H1 (cell line): ENCODE measurements at regions not wholly inside any gene's neighbourhood (a gene's known extent, or its start where the extent isn't known, plus 50 kb on each side); places are given as distances from the start of the nearest gene placed in this dataset.

ENCODE experiments used
- CTCF ChIA-PET: fragments of 300-600 bp; sonication (Branson Sonifier 250); formaldehyde crosslinking; loops from one replicate; lab custom pipeline; 2021; ENCODE audit not compliant: partially characterized antibody; lab: Charles Lee
- POLR2A ChIA-PET: fragments of 300-600 bp; sonication (Branson Sonifier 250); formaldehyde crosslinking; loops from one replicate; lab custom pipeline; 2021; ENCODE audit warnings: inconsistent platforms; ENCODE audit not compliant: partially characterized antibody; lab: Charles Lee
- DNase-seq, 2 experiments: peaks; one replicate each; pipeline versions ENCODE4 v3.0.0 to v3.0.0-alpha.2; 2010 to 2022; ENCODE audit warnings: low spot score in 2 of 2, low read depth in 1 of 2, mixed read lengths in 1 of 2
- FAIRE-seq: peaks from 2 replicates; lab custom pipeline; 2011; peaks lifted over from hg19 to GRCh38; lab: Jason Lieb, UNC
- H2AFZ ChIP-seq: 2 replicates; pipeline ENCODE4 v1.8.1; 2012; ENCODE audit warnings: low read length, inconsistent platforms
- H2AK5ac ChIP-seq: 2 replicates; pipeline ENCODE4 v1.6.1; 2013; ENCODE audit warnings: low read depth, low read length
- H2BK120ac ChIP-seq: replicated peaks from 2 replicates; pipeline ENCODE3; 2013; ENCODE audit warnings: low read depth, low read length, inconsistent platforms
- H2BK12ac ChIP-seq: 2 replicates; pipeline ENCODE4 v1.6.1; 2013; ENCODE audit warnings: low read depth, low read length
- H2BK15ac ChIP-seq: 2 replicates; pipeline ENCODE4 v1.6.1; 2013; ENCODE audit warnings: low read length
- H2BK20ac ChIP-seq: 2 replicates; pipeline ENCODE4 v1.6.1; 2013; ENCODE audit warnings: low read length
- H2BK5ac ChIP-seq: 2 replicates; pipeline ENCODE4 v1.6.1; 2013; ENCODE audit warnings: low read depth, low read length
- H3K14ac ChIP-seq: 2 replicates; pipeline ENCODE4 v1.6.1; 2013; ENCODE audit warnings: inconsistent platforms; ENCODE audit not compliant: insufficient read length
- H3K18ac ChIP-seq: 2 replicates; pipeline ENCODE4 v1.6.1; 2013; ENCODE audit warnings: low read length; ENCODE audit errors: extremely low read depth
- H3K23ac ChIP-seq: 2 replicates; pipeline ENCODE4 v1.6.1; 2013; ENCODE audit warnings: inconsistent platforms; ENCODE audit not compliant: insufficient read length
- H3K23me2 ChIP-seq: 2 replicates; pipeline ENCODE4 v1.6.1; 2013; ENCODE audit warnings: low read depth, low read length
- H3K27ac ChIP-seq: 2 replicates; pipeline ENCODE4 v1.6.1; 2011; ENCODE audit warnings: low read depth, low read length, inconsistent platforms
- H3K27me3 ChIP-seq, 4 experiments: replicated peaks in 1 of 4; 1 replicate in 1 of 4; 2 replicates in 3 of 4; pipeline versions ENCODE4 v1.6.1 to v1.8.1; 2011 to 2013; ENCODE audit warnings: low read length in 3 of 4, mild to moderate bottlenecking in 3 of 4, inconsistent platforms in 2 of 4, mixed read lengths in 2 of 4, moderate library complexity in 1 of 4; ENCODE audit not compliant: control insufficient read depth in 3 of 4, insufficient read depth in 3 of 4; ENCODE audit errors: extremely low read depth in 1 of 4
- H3K36me3 ChIP-seq, 4 experiments: 2 replicates each; pipeline versions ENCODE4 v1.6.1 to v1.8.1; 2011 to 2013; ENCODE audit warnings: mild to moderate bottlenecking in 4 of 4, low read length in 3 of 4, moderate library complexity in 2 of 4, control low read depth in 1 of 4, inconsistent platforms in 1 of 4; ENCODE audit not compliant: insufficient read depth in 4 of 4, control insufficient read depth in 2 of 4
- H3K4ac ChIP-seq: replicated peaks from 2 replicates; pipeline ENCODE3; 2013; ENCODE audit warnings: low read length, low read depth, mixed read lengths, inconsistent platforms; ENCODE audit not compliant: insufficient read length
- H3K4me1 ChIP-seq, 4 experiments: replicated peaks in 1 of 4; 1 replicate in 1 of 4; 2 replicates in 3 of 4; pipeline versions ENCODE4 v1.6.1 to v1.8.1; 2011 to 2013; ENCODE audit warnings: low read length in 3 of 4, inconsistent platforms in 2 of 4, mixed read lengths in 1 of 4; ENCODE audit not compliant: insufficient read depth in 4 of 4, control insufficient read depth in 3 of 4
- H3K4me2 ChIP-seq, 2 experiments: 2 replicates each; pipeline versions ENCODE4 v1.6.1 to v1.8.1; 2011 to 2013; ENCODE audit warnings: low read depth in 2 of 2, low read length in 2 of 2, control low read depth in 1 of 2, inconsistent platforms in 1 of 2, mild to moderate bottlenecking in 1 of 2; ENCODE audit not compliant: insufficient read depth in 1 of 2
- H3K4me3 ChIP-seq, 4 experiments: fragments of 200-600, 300-600 bp in 1 of 4; sonication (generic), shearing (Covaris generic), sonication (Bioruptor Twin) in 1 of 4; 2 replicates each; pipeline versions ENCODE4 v1.5.1 to v1.8.1; 2011 to 2016; ENCODE audit warnings: low read length in 4 of 4, low read depth in 3 of 4, control low read depth in 2 of 4, inconsistent platforms in 2 of 4, mild to moderate bottlenecking in 2 of 4, mixed read lengths in 1 of 4, moderate library complexity in 1 of 4; ENCODE audit not compliant: insufficient read depth in 2 of 4; ENCODE audit errors: extremely low read depth in 1 of 4
- H3K56ac ChIP-seq: replicated peaks from 2 replicates; pipeline ENCODE3; 2013; ENCODE audit warnings: low read depth, mild to moderate bottlenecking, mixed read lengths, low read length, inconsistent platforms; ENCODE audit not compliant: insufficient read length
- H3K79me1 ChIP-seq: 2 replicates; pipeline ENCODE4 v1.6.1; 2013; ENCODE audit warnings: low read depth, low read length, control low read depth
- H3K79me2 ChIP-seq, 2 experiments: 2 replicates each; pipeline versions ENCODE4 v1.6.1 to v1.8.1; 2012 to 2013; ENCODE audit warnings: low read length in 2 of 2, mild to moderate bottlenecking in 2 of 2, inconsistent platforms in 1 of 2; ENCODE audit not compliant: insufficient read depth in 2 of 2, control insufficient read depth in 1 of 2
- H3K9ac ChIP-seq, 4 experiments: replicated peaks in 1 of 4; 1 replicate in 1 of 4; 2 replicates in 3 of 4; pipeline versions ENCODE4 v1.6.1 to v1.8.1; 2011 to 2013; ENCODE audit warnings: low read depth in 3 of 4, low read length in 3 of 4, control low read depth in 2 of 4, mild to moderate bottlenecking in 2 of 4, moderate library complexity in 2 of 4, inconsistent platforms in 1 of 4; ENCODE audit errors: extremely low read depth in 1 of 4
- H3K9me3 ChIP-seq, 2 experiments: 2 replicates each; pipeline versions ENCODE4 v1.6.1 to v1.8.1; 2012 to 2013; ENCODE audit warnings: mild to moderate bottlenecking in 2 of 2, moderate library complexity in 2 of 2, control low read depth in 1 of 2, inconsistent platforms in 1 of 2, low read depth in 1 of 2, low read length in 1 of 2, mixed read lengths in 1 of 2; ENCODE audit not compliant: insufficient read depth in 2 of 2
- H4K20me1 ChIP-seq, 2 experiments: replicated peaks in 1 of 2; 2 replicates each; pipeline versions ENCODE3 to v1.8.1; 2011 to 2013; ENCODE audit warnings: inconsistent platforms in 2 of 2, low read length in 2 of 2, mild to moderate bottlenecking in 1 of 2; ENCODE audit not compliant: insufficient read depth in 2 of 2, control insufficient read depth in 1 of 2
- H4K5ac ChIP-seq: 2 replicates; pipeline ENCODE4 v1.6.1; 2013; ENCODE audit warnings: low read length, low read depth, mixed read lengths, inconsistent platforms; ENCODE audit not compliant: insufficient read length
- H4K8ac ChIP-seq: 2 replicates; pipeline ENCODE4 v1.8.0; 2013; ENCODE audit warnings: mild to moderate bottlenecking, moderate library complexity, low read length, inconsistent platforms; ENCODE audit not compliant: insufficient read depth; ENCODE audit errors: extremely low read depth
- H4K91ac ChIP-seq: replicated peaks from 2 replicates; pipeline ENCODE3; 2013; ENCODE audit warnings: low read length, mixed read lengths, inconsistent platforms; ENCODE audit not compliant: insufficient read length
- CHD7 ChIP-seq: fragments of 300-600 bp; sonication (generic); IDR thresholded peaks from 2 replicates; pipeline ENCODE4 v1.7.1; 2012; ENCODE audit warnings: low read length, moderate library complexity, mild to moderate bottlenecking, inconsistent platforms; ENCODE audit not compliant: insufficient replicate concordance
- RXRA ChIP-seq: IDR thresholded peaks from 2 replicates; pipeline ENCODE4 v1.6.1; 2011; ENCODE audit warnings: low read depth, mild to moderate bottlenecking, low read length, moderate library complexity; ENCODE audit not compliant: insufficient read depth

GRCh38 chr3:27990837-27991236 lies 250.6 kb upstream of the CMC1 start:
- H2AK5ac ChIP-seq: no peak overlapping the region
- H3K27ac ChIP-seq: no peak overlapping the region
- H3K14ac ChIP-seq: no peak overlapping the region
- peaks cover 0 to 1% (median 0%) of the 10 kb centered on the region in 4 experiments; a peak in 1 of 7 replicates for H3K27me3 ChIP-seq
- no peak overlapping the region for H4K8ac ChIP-seq
- H3K23me2 ChIP-seq: no peaks in the 10 kb centered on the region
- H2AFZ ChIP-seq: no peak overlapping the region
- no peak overlapping the region for H3K23ac ChIP-seq
- H3K9me3 ChIP-seq: no peaks in the 10 kb centered on the region
- no peak overlapping the region for H2BK120ac ChIP-seq
- no peaks in the 10 kb centered on the region for H3K79me2 ChIP-seq
- no peak overlapping the region for H3K4me3 ChIP-seq
- DNase-seq (no peak), FAIRE-seq (no peak)
- no peak overlapping the region for H2BK12ac ChIP-seq
- no peak overlapping the region for H2BK5ac ChIP-seq
- POLR2A ChIA-PET: no interaction called here
- H2BK20ac ChIP-seq: no peak overlapping the region
- H3K18ac ChIP-seq: no peak overlapping the region
- H3K4me1 ChIP-seq: peaks cover 0 to 8% (median 6%) of the 10 kb centered on the region in 4 experiments; a peak in 4 of 7 replicates
- no peaks in the 10 kb centered on the region for H3K79me1 ChIP-seq
- H3K4me2 ChIP-seq: no peak overlapping the region
- CTCF ChIA-PET: no interaction called here
- H3K56ac ChIP-seq: no peak overlapping the region
- no peak overlapping the region for H4K5ac ChIP-seq
- H3K4ac ChIP-seq: no peak overlapping the region
- H4K91ac ChIP-seq: no peak overlapping the region
- no peak overlapping the region for H3K9ac ChIP-seq
- no peaks in the 10 kb centered on the region for H4K20me1 ChIP-seq
- H2BK15ac ChIP-seq: no peak overlapping the region
- H3K36me3 ChIP-seq: no peaks in the 10 kb centered on the region
- TF ChIP-seq CHD7: no peak
- no peak for TF ChIP-seq RXRA
